ENCODE measurements at regions not wholly inside any gene's neighbourhood (a gene's known extent, or its start where the extent isn't known, plus 50 kb on each side); places are given as distances from the start of the nearest gene placed in this dataset.

- no peaks in the 10 kb centered on the region for H3K27me3 Mint-ChIP-seq
- H3K4me1 Mint-ChIP-seq = no peaks in the 10 kb centered on the region
- no peak overlapping the region for H3K4me3 Mint-ChIP-seq
- peaks cover 11% of the 10 kb centered on the region for H3K9me3 Mint-ChIP-seq
- DNase-seq (no peak), ATAC-seq (no peak)
- H3K27ac Mint-ChIP-seq = no peak overlapping the region
- H3K36me3 Mint-ChIP-seq (ENCODE audit: low read depth) = no peaks in the 10 kb centered on the region
These were observed 278.7 kb downstream of the NPR3 start for GRCh38 chr5:32989815-32990214.

- H3K9me3 Mint-ChIP-seq = peaks cover 4% of the 10 kb centered on the region
- H3K27ac Mint-ChIP-seq = no peak overlapping the region
- no peak for DNase-seq
These were observed 279.7 kb downstream of the NPR3 start for GRCh38 chr5:32990593-32991420.

GRCh38 chr5:32991421-32991815 lies 280.3 kb downstream of the NPR3 start:
- ATAC-seq (no peak), DNase-seq (no peak)
- peaks cover 4% of the 10 kb centered on the region for H3K9me3 Mint-ChIP-seq
- no peaks in the 10 kb centered on the region for H3K36me3 Mint-ChIP-seq (ENCODE audit: low read depth)
- H3K4me1 Mint-ChIP-seq = no peaks in the 10 kb centered on the region
- no peak overlapping the region for H3K4me3 Mint-ChIP-seq
- H3K27ac Mint-ChIP-seq = no peak overlapping the region
- H3K27me3 Mint-ChIP-seq = no peaks in the 10 kb centered on the region

More at GRCh38 chr5:32990593-32991420, 279.7 kb downstream of the NPR3 start:
- H3K27me3 Mint-ChIP-seq = no peaks in the 10 kb centered on the region
- no peaks in the 10 kb centered on the region for H3K4me1 Mint-ChIP-seq
- H3K36me3 Mint-ChIP-seq (ENCODE audit: low read depth) = no peaks in the 10 kb centered on the region
- no peak overlapping the region for H3K4me3 Mint-ChIP-seq
- ATAC-seq = no peak

GRCh38 chr5:32996336-32996735 lies 285.2 kb downstream of the NPR3 start:
- Mint-ChIP-seq H3K9me3 (no peaks in the 10 kb centered on the region), H3K4me1 (no peaks in the 10 kb centered on the region), H3K4me3 (no peak overlapping the region), H3K36me3 (ENCODE audit: low read depth) (no peaks in the 10 kb centered on the region), H3K27me3 (no peaks in the 10 kb centered on the region), H3K27ac (no peak overlapping the region)
- ATAC-seq = no peak
- DNase-seq = no peak

- H3K4me1 Mint-ChIP-seq = no peaks in the 10 kb centered on the region
- H3K27ac Mint-ChIP-seq = no peak overlapping the region
- H3K27me3 Mint-ChIP-seq = no peaks in the 10 kb centered on the region
- H3K9me3 Mint-ChIP-seq = peaks cover 12% of the 10 kb centered on the region
- no peak for DNase-seq
- no peak overlapping the region for H3K4me3 Mint-ChIP-seq
- H3K36me3 Mint-ChIP-seq (ENCODE audit: low read depth) = no peaks in the 10 kb centered on the region
- ATAC-seq = no peak
These were observed 297.8 kb downstream of the NPR3 start for GRCh38 chr5:33008751-33009418.

- Mint-ChIP-seq H3K27ac (no peak overlapping the region), H3K36me3 (ENCODE audit: low read depth) (no peaks in the 10 kb centered on the region), H3K4me3 (no peak overlapping the region), H3K9me3 (peaks cover 16% of the 10 kb centered on the region), H3K4me1 (no peaks in the 10 kb centered on the region), H3K27me3 (no peaks in the 10 kb centered on the region)
- DNase-seq = no peak
- ATAC-seq = no peak
These were observed 299.7 kb downstream of the NPR3 start for GRCh38 chr5:33010846-33011245.

GRCh38 chr5:33011801-33012200 lies 300.7 kb downstream of the NPR3 start:
- ATAC-seq (no peak), DNase-seq (no peak)
- no peaks in the 10 kb centered on the region for H3K27me3 Mint-ChIP-seq
- H3K4me3 Mint-ChIP-seq = no peak overlapping the region
- no peaks in the 10 kb centered on the region for H3K4me1 Mint-ChIP-seq
- peaks cover 16% of the 10 kb centered on the region for H3K9me3 Mint-ChIP-seq
- no peaks in the 10 kb centered on the region for H3K36me3 Mint-ChIP-seq (ENCODE audit: low read depth)
- H3K27ac Mint-ChIP-seq = no peak overlapping the region

- Mint-ChIP-seq H3K9me3 (peaks cover 5% of the 10 kb centered on the region), H3K27ac (no peak overlapping the region), H3K4me3 (no peak overlapping the region), H3K27me3 (no peaks in the 10 kb centered on the region), H3K4me1 (no peaks in the 10 kb centered on the region), H3K36me3 (ENCODE audit: low read depth) (no peaks in the 10 kb centered on the region)
- DNase-seq (no peak), ATAC-seq (no peak)
These were observed 312.5 kb downstream of the NPR3 start for GRCh38 chr5:33023649-33024048.

- ATAC-seq (no peak), DNase-seq (no peak)
- H3K36me3 Mint-ChIP-seq (ENCODE audit: low read depth) = no peaks in the 10 kb centered on the region
- H3K4me3 Mint-ChIP-seq = no peak overlapping the region
- no peak overlapping the region for H3K27ac Mint-ChIP-seq
- no peaks in the 10 kb centered on the region for H3K27me3 Mint-ChIP-seq
- H3K9me3 Mint-ChIP-seq = peaks cover 10% of the 10 kb centered on the region
- no peaks in the 10 kb centered on the region for H3K4me1 Mint-ChIP-seq
These were observed 321.4 kb downstream of the NPR3 start for GRCh38 chr5:33032271-33033070.

GRCh38 chr5:33033516-33033915 lies 322.4 kb downstream of the NPR3 start:
- ATAC-seq (no peak), DNase-seq (no peak)
- H3K36me3 Mint-ChIP-seq (ENCODE audit: low read depth) = no peaks in the 10 kb centered on the region
- H3K4me1 Mint-ChIP-seq = no peaks in the 10 kb centered on the region
- no peaks in the 10 kb centered on the region for H3K27me3 Mint-ChIP-seq
- no peak overlapping the region for H3K4me3 Mint-ChIP-seq
- peaks cover 9% of the 10 kb centered on the region for H3K9me3 Mint-ChIP-seq
- no peak overlapping the region for H3K27ac Mint-ChIP-seq

- H3K4me3 Mint-ChIP-seq = no peak overlapping the region
- ATAC-seq (no peak), DNase-seq (no peak)
- no peaks in the 10 kb centered on the region for H3K27me3 Mint-ChIP-seq
- H3K36me3 Mint-ChIP-seq (ENCODE audit: low read depth) = no peaks in the 10 kb centered on the region
- H3K27ac Mint-ChIP-seq = no peak overlapping the region
- no peaks in the 10 kb centered on the region for H3K4me1 Mint-ChIP-seq
- H3K9me3 Mint-ChIP-seq = peaks cover 3% of the 10 kb centered on the region
These were observed 323.7 kb downstream of the NPR3 start for GRCh38 chr5:33034777-33035176.

- Mint-ChIP-seq H3K4me3 (no peak overlapping the region), H3K9me3 (no peaks in the 10 kb centered on the region), H3K4me1 (no peaks in the 10 kb centered on the region), H3K27ac (no peak overlapping the region), H3K36me3 (ENCODE audit: low read depth) (no peaks in the 10 kb centered on the region), H3K27me3 (no peaks in the 10 kb centered on the region)
- ATAC-seq = no peak
- no peak for DNase-seq
These were observed 324.9 kb downstream of the NPR3 start for GRCh38 chr5:33035851-33036527.

- H3K4me1 Mint-ChIP-seq = no peaks in the 10 kb centered on the region
- no peaks in the 10 kb centered on the region for H3K9me3 Mint-ChIP-seq
- DNase-seq = no peak
- H3K27ac Mint-ChIP-seq = no peak overlapping the region
- no peaks in the 10 kb centered on the region for H3K27me3 Mint-ChIP-seq
- no peaks in the 10 kb centered on the region for H3K36me3 Mint-ChIP-seq (ENCODE audit: low read depth)
- ATAC-seq = no peak
- H3K4me3 Mint-ChIP-seq = no peak overlapping the region
These were observed 326.0 kb downstream of the NPR3 start for GRCh38 chr5:33037076-33037475.

GRCh38 chr5:33041586-33041985 lies 330.5 kb downstream of the NPR3 start:
- Mint-ChIP-seq H3K9me3 (peaks cover 4% of the 10 kb centered on the region), H3K27me3 (no peaks in the 10 kb centered on the region), H3K36me3 (ENCODE audit: low read depth) (no peaks in the 10 kb centered on the region), H3K4me1 (no peaks in the 10 kb centered on the region), H3K27ac (no peak overlapping the region), H3K4me3 (no peak overlapping the region)
- ATAC-seq (no peak), DNase-seq (no peak)

Measured in activated naive CD8-positive, alpha-beta T cell treated with anti-CD3 and anti-CD28 coated beads, Interleukin-2, amount 50 U/mL, for 24 hours (primary cell).